HEK293 (cell line): ENCODE measurements at regions not wholly inside any gene's neighbourhood (a gene's known extent, or its start where the extent isn't known, plus 50 kb on each side); places are given as distances from the start of the nearest gene placed in this dataset.

Experiments used
- CTCF ChIP-seq: fragments of 450-650 bp; formaldehyde crosslinking; IDR thresholded peaks from 2 replicates; pipeline ENCODE4 v1.5.1; 2016; ENCODE audit warnings: missing biosample characterization, missing genetic modification characterization
- PRDM6 ChIP-seq: fragments of 450-650 bp; formaldehyde crosslinking; IDR thresholded peaks from 2 replicates; pipeline ENCODE4 v1.5.1; 2017; ENCODE audit warnings: missing biosample characterization, missing genetic modification characterization
- REPIN1 ChIP-seq: fragments of 450-650 bp; formaldehyde crosslinking; IDR thresholded peaks from 2 replicates; pipeline ENCODE4 v1.5.1; 2017; ENCODE audit warnings: missing biosample characterization, missing genetic modification characterization, low read depth
- REST ChIP-seq: fragments of 450-650 bp; formaldehyde crosslinking; IDR thresholded peaks from 2 replicates; pipeline ENCODE4 v1.5.1; 2016; ENCODE audit warnings: missing biosample characterization, missing genetic modification characterization
- YY1 ChIP-seq: fragments of 450-650 bp; formaldehyde crosslinking; IDR thresholded peaks from 2 replicates; pipeline ENCODE4 v1.5.1; 2018; ENCODE audit warnings: missing biosample characterization, missing genetic modification characterization
- ZNF10 ChIP-seq: fragments of 450-650 bp; formaldehyde crosslinking; IDR thresholded peaks from 2 replicates; pipeline ENCODE4 v1.5.1; 2017; ENCODE audit warnings: missing biosample characterization, missing genetic modification characterization
- ZNF2 ChIP-seq: fragments of 450-650 bp; formaldehyde crosslinking; IDR thresholded peaks from 2 replicates; pipeline ENCODE4 v1.5.1; 2016; ENCODE audit warnings: missing biosample characterization, missing genetic modification characterization
- ZNF23 ChIP-seq: fragments of 450-650 bp; formaldehyde crosslinking; IDR thresholded peaks from 2 replicates; pipeline ENCODE4 v1.5.1; 2016; ENCODE audit warnings: missing biosample characterization, missing genetic modification characterization, borderline replicate concordance
- ZNF473 ChIP-seq: fragments of 450-650 bp; formaldehyde crosslinking; IDR thresholded peaks from 2 replicates; pipeline ENCODE4 v1.5.1; 2017; ENCODE audit warnings: missing biosample characterization, missing genetic modification characterization
- ZNF626 ChIP-seq: fragments of 450-650 bp; sonication (Bioruptor Pico); formaldehyde crosslinking; IDR thresholded peaks from 2 replicates; pipeline ENCODE4 v1.5.1; 2018; ENCODE audit warnings: missing biosample characterization, missing genetic modification characterization, inconsistent platforms

GRCh38 chr7:156143158-156143557, 330.9 kb upstream of the SHH start:
- TF ChIP-seq CTCF (tag by site-specific recombination) (no peak), YY1 (tag by site-specific recombination) (no peak), ZNF10 (tag by site-specific recombination) (no peak), ZNF626 (no peak), ZNF2 (no peak), PRDM6 (tag by site-specific recombination) (no peak), ZNF23 (no peak), REPIN1 (tag by site-specific recombination) (no peak), REST (tag by site-specific recombination) (no peak), ZNF473 (tag by site-specific recombination) (no peak)
